Transverse colon (tissue), 4 donors: ENCODE measurements at regions not wholly inside any gene's neighbourhood (a gene's known extent, or its start where the extent isn't known, plus 50 kb on each side); places are given as distances from the start of the nearest gene placed in this dataset.

Experiments
- DNase-seq: peaks from one replicate; pipeline ENCODE4 v3.0.0-alpha.2; 2019
- H3K27ac ChIP-seq, 4 donors: fragments of 200-600 bp; sonication (generic); 2 replicates each; pipeline ENCODE4 v1.5.1; 2016 to 2018; ENCODE audit warnings: inconsistent platforms in 4 of 4
- H3K27me3 ChIP-seq: fragments of 200-600 bp; sonication (generic); 2 replicates; pipeline ENCODE4 v1.5.1; 2017; ENCODE audit warnings: inconsistent platforms
- H3K36me3 ChIP-seq, 4 donors: fragments of 200-600 bp; sonication (generic); 2 replicates each; pipeline ENCODE4 v1.5.1; 2017 to 2019; ENCODE audit warnings: inconsistent platforms in 4 of 4
- H3K4me1 ChIP-seq, 4 donors: fragments of 200-600 bp; sonication (generic); 2 replicates each; pipeline ENCODE4 v1.5.1; 2017 to 2020; ENCODE audit warnings: inconsistent platforms in 4 of 4
- H3K4me3 ChIP-seq, 4 donors: fragments of 200-600 bp; sonication (generic); 1 replicate in 1 of 4; 2 replicates in 3 of 4; pipeline versions ENCODE4 v1.5.1 to v1.6.1; 2017 to 2019; ENCODE audit warnings: inconsistent platforms in 4 of 4
- H3K9me3 ChIP-seq, 2 donors: fragments of 200-600 bp; sonication (generic); 2 replicates each; pipeline ENCODE4 v1.5.1; 2017 to 2019; ENCODE audit warnings: inconsistent platforms in 2 of 2
- CTCF ChIP-seq, 5 experiments: fragments of 200-600 bp in 3 of 5; fragments of 450-650 bp in 2 of 5; sonication (generic) in 3 of 5; IDR thresholded peaks; 1 replicate in 2 of 5; 2 replicates in 3 of 5; pipeline ENCODE4 v1.5.1; 2016 to 2017; ENCODE audit warnings: antibody characterized with exemption in 5 of 5, inconsistent platforms in 3 of 5, mild to moderate bottlenecking in 2 of 5, moderate library complexity in 1 of 5
- EP300 ChIP-seq: sonication (generic); formaldehyde crosslinking; IDR thresholded peaks from one replicate; pipeline ENCODE4 v1.6.1; 2017; ENCODE audit warnings: antibody characterized with exemption, low read depth
- POLR2A ChIP-seq: fragments of 450-650 bp; IDR thresholded peaks from one replicate; pipeline ENCODE4 v1.6.1; 2016; ENCODE audit warnings: antibody characterized with exemption, mild to moderate bottlenecking, moderate library complexity
- POLR2AphosphoS5 ChIP-seq, 3 donors: sonication (generic); formaldehyde crosslinking; IDR thresholded peaks; one replicate each; pipeline ENCODE4 v1.6.1; 2016; ENCODE audit warnings: antibody characterized with exemption in 3 of 3
- WGBS, 2 donors: methylation state at CpG; one replicate each; pipeline ENCODE4 v1.1.5; 2018; ENCODE audit warnings: low coverage in 1 of 2; 5-methylcytosine and 5-hydroxymethylcytosine counted together
- in situ Hi-C, 4 donors: fragments of 200-750 bp; cut with MboI; loops; one replicate each; pipeline versions ENCODE4 v1.15.0 to v1.15.1; 2017; ENCODE audit warnings: low sequenced_read_pairs in 3 of 4, low pct_ligation_motif_present in 1 of 4, low pct_unique_long_range_greater_than_20kb in 1 of 4
- intact Hi-C: fragments of 100-400 bp; cut with DNase I; formaldehyde crosslinking; loops from one replicate; pipeline ENCODE4 v1.15.1; 2023; ENCODE audit warnings: low total_unique reads

- Histone ChIP-seq H3K27ac (no peak overlapping the region), H3K4me3 (no peak overlapping the region), H3K36me3 (no peaks in the 10 kb centered on the region), H3K27me3 (no peaks in the 10 kb centered on the region), H3K4me1 (no peaks in the 10 kb centered on the region), H3K9me3 (no peaks in the 10 kb centered on the region)
- 51 to 61% methylated on average over 3 to 10 of the region's 10 CpGs for WGBS, 2 donors
- in situ Hi-C loops (no loop called here), intact Hi-C loops (no loop called here)
- no peak for DNase-seq
- TF ChIP-seq EP300: no peak
- no peak for TF ChIP-seq POLR2AphosphoS5 (IDR thresholded peaks at IDR 0.05)
- TF ChIP-seq CTCF (IDR thresholded peaks at IDR 0.05): no peak
- TF ChIP-seq POLR2A: no peak
Measured at GRCh38 chr4:131499141-131499873, 1649.8 kb upstream of the PCDH10 start.

- H3K4me1 ChIP-seq: no peaks in the 10 kb centered on the region
- no peak overlapping the region for H3K27ac ChIP-seq
- in situ Hi-C loops (no loop called here), intact Hi-C loops (no loop called here)
- no peaks in the 10 kb centered on the region for H3K27me3 ChIP-seq
- DNase-seq: no peak
- WGBS, 2 donors: 56 to 59% methylated on average over 3 of the region's 3 CpGs
- H3K9me3 ChIP-seq: no peaks in the 10 kb centered on the region
- no peak overlapping the region for H3K4me3 ChIP-seq
- no peaks in the 10 kb centered on the region for H3K36me3 ChIP-seq
- no peak for TF ChIP-seq POLR2AphosphoS5 (IDR thresholded peaks at IDR 0.05)
- TF ChIP-seq POLR2A: no peak
- TF ChIP-seq EP300: no peak
- no peak for TF ChIP-seq CTCF (IDR thresholded peaks at IDR 0.05)
Measured at GRCh38 chr4:131509521-131509920, 1639.6 kb upstream of the PCDH10 start.

- in situ Hi-C loops (no loop called here), intact Hi-C loops (no loop called here)
- 62 to 64% methylated on average over 1 of the region's 1 CpG for WGBS, 2 donors
- Histone ChIP-seq H3K4me1 (no peaks in the 10 kb centered on the region), H3K9me3 (no peaks in the 10 kb centered on the region), H3K27me3 (no peaks in the 10 kb centered on the region), H3K4me3 (no peak overlapping the region), H3K27ac (no peak overlapping the region), H3K36me3 (no peaks in the 10 kb centered on the region)
- no peak for DNase-seq
- TF ChIP-seq EP300 (no peak), POLR2AphosphoS5 (IDR thresholded peaks at IDR 0.05) (no peak), POLR2A (no peak), CTCF (IDR thresholded peaks at IDR 0.05) (no peak)
Measured at GRCh38 chr4:131526686-131527085, 1622.4 kb upstream of the PCDH10 start.

GRCh38 chr4:131531087-131531486, 1618.0 kb upstream of the PCDH10 start:
- intact Hi-C loops: no loop called here
- Histone ChIP-seq H3K36me3 (no peaks in the 10 kb centered on the region), H3K27ac (no peak overlapping the region), H3K27me3 (no peaks in the 10 kb centered on the region), H3K4me1 (no peaks in the 10 kb centered on the region), H3K9me3 (no peaks in the 10 kb centered on the region), H3K4me3 (no peak overlapping the region)
- 54 to 77% methylated on average over 6 of the region's 6 CpGs for WGBS, 2 donors
- DNase-seq: no peak
- in situ Hi-C loops: no loop called here
- no peak for TF ChIP-seq POLR2A
- no peak for TF ChIP-seq EP300
- no peak for TF ChIP-seq CTCF (IDR thresholded peaks at IDR 0.05)
- no peak for TF ChIP-seq POLR2AphosphoS5 (IDR thresholded peaks at IDR 0.05)
